HPDE6-E6E7 (cell line): ENCODE measurements at regions not wholly inside any gene's neighbourhood (a gene's known extent, or its start where the extent isn't known, plus 50 kb on each side); places are given as distances from the start of the nearest gene placed in this dataset.

Experiments used
- DNase-seq: peaks from one replicate; pipeline ENCODE4 v3.0.0; 2011; ENCODE audit warnings: missing footprints; ENCODE audit errors: extremely low spot score

DNA sequence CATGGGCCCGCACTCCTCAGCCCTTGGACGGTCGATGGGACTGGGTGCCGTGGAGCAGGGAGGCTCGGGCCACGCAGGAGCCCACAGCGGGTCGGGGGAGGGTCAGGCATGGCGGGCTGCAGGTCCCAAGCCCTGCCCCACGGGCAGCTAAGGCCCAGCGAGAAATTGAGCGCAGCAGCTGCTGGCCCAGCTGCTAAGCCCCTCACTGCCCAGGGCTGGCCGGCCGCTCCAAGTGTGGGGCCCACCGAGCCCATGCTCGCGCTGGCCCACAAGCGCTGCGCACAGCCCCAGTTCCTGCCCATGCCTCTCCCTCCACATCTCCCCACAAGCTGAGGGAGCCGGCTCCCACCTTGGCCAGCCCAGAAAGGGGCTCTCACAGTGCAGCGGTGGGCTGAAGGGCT, 259.4 kb downstream of the VGLL3 start:
- no peak for DNase-seq

DNA sequence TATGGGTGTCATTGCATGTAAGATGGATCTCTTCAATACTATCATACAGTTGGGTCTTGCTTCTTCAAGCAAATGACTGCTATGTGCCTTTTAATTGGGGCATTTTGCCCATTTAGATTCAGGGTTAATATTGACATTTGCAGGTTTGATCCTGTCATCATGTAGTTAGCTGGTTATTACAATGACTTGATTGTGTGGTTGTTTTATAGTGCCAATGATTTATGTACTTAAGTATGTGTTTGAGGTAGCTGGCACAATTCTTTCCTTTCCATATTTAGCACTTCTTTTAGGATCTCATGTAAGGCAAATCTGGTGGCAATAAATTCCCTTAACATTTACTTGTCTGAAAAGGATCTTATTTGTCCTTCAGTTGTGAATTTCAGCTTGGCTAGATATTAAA, 267.5 kb downstream of the VGLL3 start:
- DNase-seq: no peak

- DNase-seq: no peak
Observed at GRCh38 chr3:86711634-86712033, 279.3 kb downstream of the VGLL3 start.

DNA sequence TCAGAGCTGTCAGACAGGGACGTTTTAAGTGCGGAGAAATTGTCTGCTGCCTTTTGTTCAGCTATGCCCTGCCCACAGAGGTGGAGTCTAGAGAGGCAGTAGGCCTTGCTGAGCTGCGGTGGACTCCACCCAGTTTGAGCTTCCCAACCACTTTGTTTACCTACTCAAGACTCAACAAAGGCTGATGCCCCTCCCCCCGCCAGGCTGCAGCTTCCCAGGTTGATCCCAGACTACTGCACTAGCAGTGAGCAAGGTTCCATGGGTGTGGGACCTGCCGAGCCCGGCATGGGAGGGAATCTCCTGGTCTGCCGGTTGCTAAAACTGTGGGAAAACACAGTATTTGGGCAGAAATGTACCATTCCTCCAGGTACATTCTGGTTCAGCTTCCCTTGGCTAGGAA, 282.1 kb downstream of the VGLL3 start:
- no peak for DNase-seq

GRCh38 chr3:86702381-86702958, 288.5 kb downstream of the VGLL3 start:
- DNase-seq: no peak

DNA sequence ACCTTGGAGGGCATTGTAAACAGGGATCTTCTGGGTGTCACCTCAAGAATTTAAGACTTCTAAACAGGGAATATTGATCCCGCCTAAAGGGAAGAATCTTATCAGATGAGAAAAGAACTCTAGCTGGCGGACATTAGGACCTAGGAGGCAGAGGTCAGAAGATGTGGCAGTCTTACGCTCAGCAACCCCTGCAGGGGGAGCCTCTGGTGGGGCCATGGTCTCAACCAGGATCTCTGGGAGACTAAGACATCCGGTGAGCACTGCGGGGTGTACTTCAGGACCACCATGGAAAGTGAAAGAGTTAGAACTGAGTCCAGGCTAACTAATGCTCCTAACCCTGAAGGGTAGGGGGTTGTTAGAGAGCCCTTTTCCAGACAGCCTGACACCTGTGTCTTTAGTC, 295.2 kb downstream of the VGLL3 start:
- no peak for DNase-seq

GRCh38 chr3:86673991-86674390, 317.0 kb downstream of the VGLL3 start:
- DNase-seq: no peak

GRCh38 chr3:86661817-86662216, 329.1 kb downstream of the VGLL3 start:
- DNase-seq: no peak

GRCh38 chr3:86658876-86659275, 332.1 kb downstream of the VGLL3 start:
- no peak for DNase-seq

DNA sequence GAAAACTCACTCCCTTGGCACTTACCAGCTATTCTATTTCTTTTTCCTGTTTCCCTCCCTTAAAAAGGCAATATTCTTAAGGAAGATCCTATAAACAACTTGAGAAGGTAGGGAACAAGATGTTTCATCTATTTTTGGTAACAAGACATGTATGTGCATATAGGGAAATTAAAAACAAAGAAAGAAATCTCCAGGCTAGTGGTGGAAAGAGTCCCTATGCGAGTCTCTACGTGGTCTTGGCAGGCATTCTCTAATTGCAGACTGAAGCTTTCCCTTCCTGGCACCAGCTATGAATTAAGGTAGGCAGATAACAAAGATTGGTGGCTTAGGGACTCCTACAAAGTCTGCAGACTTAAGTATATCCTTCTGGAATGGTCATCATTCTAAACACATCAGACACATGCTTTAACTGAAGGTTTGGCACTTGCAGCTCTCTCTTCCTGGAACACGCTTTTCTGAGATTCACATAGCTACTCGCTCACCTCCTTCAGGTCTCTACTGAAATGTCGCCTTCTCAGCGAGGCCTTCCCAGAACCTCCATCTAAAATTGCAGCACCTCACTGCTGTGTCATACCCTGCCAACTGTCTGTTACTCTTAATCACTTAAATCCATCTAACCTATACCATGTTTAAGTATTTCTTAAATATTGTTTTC, 336.0 kb downstream of the VGLL3 start:
- DNase-seq: no peak

GRCh38 chr3:86653661-86654205, 337.2 kb downstream of the VGLL3 start:
- no peak for DNase-seq

GRCh38 chr3:86648087-86648486, 342.9 kb downstream of the VGLL3 start:
- no peak for DNase-seq

- DNase-seq: no peak
Observed at GRCh38 chr3:86645756-86646155, 345.2 kb downstream of the VGLL3 start.

GRCh38 chr3:86634361-86634760, 356.6 kb downstream of the VGLL3 start:
- no peak for DNase-seq

- DNase-seq: no peak
Observed at GRCh38 chr3:86629511-86629910, 361.4 kb downstream of the VGLL3 start.

- DNase-seq: no peak
Observed at GRCh38 chr3:86624192-86624591, 366.8 kb downstream of the VGLL3 start.

- DNase-seq: no peak
Observed at GRCh38 chr3:86618706-86619105, 372.2 kb downstream of the VGLL3 start.

DNA sequence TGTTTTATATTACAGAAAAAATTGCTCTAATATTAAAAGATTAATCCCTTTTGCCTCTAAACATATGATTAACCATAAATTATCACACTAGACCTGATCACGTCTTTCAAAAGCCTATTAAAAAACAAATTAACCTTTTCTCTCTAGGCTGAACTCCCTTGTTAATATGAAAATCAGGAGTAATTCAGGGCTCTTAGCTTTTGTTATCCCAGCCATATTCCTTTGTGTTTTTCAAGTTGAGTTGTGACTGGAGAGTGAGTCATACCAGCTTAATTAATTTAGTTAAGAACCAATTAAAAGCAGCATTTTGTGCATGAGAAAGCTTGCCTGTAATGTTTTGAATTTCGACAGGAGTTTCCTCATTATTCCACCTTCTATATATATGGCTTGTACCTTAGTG, 385.8 kb downstream of the VGLL3 start:
- DNase-seq: no peak

DNA sequence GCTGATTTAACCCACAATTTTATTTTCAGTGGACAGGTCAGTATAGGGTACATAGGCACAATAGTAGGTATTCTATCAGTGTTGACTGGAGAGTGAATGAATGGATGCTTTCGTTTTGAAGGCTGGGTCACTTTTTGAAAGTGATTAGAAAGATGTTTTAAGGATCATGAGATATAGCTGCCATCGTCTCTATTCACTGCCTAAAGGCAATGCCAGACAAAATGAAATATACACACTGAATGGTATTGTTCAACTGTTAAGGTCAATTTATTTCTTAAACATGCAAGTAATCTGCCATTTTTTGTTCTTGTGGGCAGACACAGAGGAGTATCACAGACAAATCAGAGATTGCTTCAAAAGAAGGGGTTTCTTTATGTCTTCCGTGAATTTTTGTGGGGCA, 395.3 kb downstream of the VGLL3 start:
- DNase-seq: no peak

- DNase-seq: no peak
Observed at GRCh38 chr3:86594838-86595237, 396.1 kb downstream of the VGLL3 start.

DNA sequence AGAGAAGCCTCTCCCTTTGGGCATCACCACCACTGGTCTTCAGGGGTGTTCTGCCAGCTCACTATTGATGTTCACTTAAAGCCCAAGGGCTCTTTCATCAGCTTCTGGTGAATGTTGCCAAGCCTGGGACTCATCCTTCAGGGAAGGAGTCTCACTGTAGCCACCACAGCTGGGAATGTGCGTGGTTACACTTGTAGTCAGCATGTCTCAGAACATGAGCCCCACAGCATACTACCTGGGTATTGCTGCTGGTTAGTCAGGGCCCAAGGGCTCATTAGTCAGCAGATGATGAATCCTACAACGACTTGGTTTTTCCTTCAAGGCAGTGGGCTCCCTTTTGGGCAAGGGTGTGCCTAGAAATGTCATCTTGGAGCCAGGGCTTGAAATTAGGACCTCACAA, 412.9 kb downstream of the VGLL3 start:
- DNase-seq: no peak

DNA sequence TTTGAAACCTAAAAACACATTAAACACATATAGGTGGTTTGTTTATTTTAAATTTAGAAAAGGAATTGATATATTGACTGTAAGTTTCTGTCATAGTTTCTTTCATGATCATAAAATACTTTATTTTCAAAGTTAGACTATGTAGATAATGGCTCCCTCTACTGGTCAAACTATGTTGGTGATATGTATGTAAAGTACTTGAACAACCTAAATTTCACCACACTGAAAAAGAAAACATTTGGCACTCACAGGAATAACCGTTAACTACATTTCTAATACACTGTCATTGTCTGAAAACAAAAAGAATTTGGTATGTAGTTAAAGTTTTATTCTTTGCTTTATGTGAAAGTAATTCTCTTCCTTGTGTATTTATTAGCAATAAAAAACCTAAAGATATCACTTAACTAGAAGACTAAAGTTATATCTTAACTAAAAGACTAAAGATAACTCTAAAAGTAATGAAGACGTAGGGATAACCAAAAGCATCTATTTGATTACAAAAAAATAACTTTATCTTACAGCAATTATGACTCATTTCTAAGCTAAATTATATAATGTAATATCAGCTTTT, 427.5 kb downstream of the VGLL3 start:
- no peak for DNase-seq

GRCh38 chr3:86562090-86562489, 428.9 kb downstream of the VGLL3 start:
- no peak for DNase-seq
